Right lobe of liver (tissue), 4 donors: ENCODE measurements at regions not wholly inside any gene's neighbourhood (a gene's known extent, or its start where the extent isn't known, plus 50 kb on each side); places are given as distances from the start of the nearest gene placed in this dataset.

Experiments used
- POLR2A ChIP-seq: fragments of 450-650 bp; IDR thresholded peaks from one replicate; pipeline ENCODE4 v1.6.1; 2017; ENCODE audit warnings: antibody characterized with exemption, mild to moderate bottlenecking
- TF ChIP-seq, protein P1 (sequence below), 4 donors: fragments of 200-600 bp in 3 of 4; fragments of 450-650 bp in 1 of 4; IDR thresholded peaks; one replicate each; pipeline versions ENCODE4 v1.5.1 to v1.8.0; 2016 to 2022; ENCODE audit warnings: antibody characterized with exemption in 4 of 4, mild to moderate bottlenecking in 2 of 4
- donor health status: DM: no; HTN: no; CAD: no.
- donor health status: DM: no; HTN: no; CAD: no.
- donor health status: DM: no; HTN: yes; CAD: no.

DNA sequence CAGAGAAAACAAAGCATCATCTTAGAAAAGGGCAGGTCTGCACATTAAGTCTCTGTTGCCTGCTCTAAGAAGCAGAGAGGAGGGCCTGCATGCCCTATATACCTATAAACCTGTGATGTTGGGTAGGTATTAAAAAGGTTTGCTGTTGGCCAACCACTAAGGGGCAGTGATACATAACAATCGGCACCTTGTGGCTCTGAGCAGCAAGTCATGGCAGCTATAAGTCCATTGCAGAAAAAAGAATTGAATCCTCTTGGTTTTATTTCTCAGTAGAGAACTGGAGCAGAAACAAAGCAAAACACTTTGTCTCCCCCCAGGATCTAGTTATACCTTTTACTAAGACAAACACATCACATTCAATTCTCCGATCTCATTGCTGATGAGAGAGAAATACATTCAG, 1364.4 kb downstream of the STIM2 start:
- TF ChIP-seq, protein P1, sequence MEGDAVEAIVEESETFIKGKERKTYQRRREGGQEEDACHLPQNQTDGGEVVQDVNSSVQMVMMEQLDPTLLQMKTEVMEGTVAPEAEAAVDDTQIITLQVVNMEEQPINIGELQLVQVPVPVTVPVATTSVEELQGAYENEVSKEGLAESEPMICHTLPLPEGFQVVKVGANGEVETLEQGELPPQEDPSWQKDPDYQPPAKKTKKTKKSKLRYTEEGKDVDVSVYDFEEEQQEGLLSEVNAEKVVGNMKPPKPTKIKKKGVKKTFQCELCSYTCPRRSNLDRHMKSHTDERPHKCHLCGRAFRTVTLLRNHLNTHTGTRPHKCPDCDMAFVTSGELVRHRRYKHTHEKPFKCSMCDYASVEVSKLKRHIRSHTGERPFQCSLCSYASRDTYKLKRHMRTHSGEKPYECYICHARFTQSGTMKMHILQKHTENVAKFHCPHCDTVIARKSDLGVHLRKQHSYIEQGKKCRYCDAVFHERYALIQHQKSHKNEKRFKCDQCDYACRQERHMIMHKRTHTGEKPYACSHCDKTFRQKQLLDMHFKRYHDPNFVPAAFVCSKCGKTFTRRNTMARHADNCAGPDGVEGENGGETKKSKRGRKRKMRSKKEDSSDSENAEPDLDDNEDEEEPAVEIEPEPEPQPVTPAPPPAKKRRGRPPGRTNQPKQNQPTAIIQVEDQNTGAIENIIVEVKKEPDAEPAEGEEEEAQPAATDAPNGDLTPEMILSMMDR (IDR thresholded peaks at IDR 0.05): peak; percentile 36 to 55 (median 46)
- no peak for TF ChIP-seq POLR2A
